HepG2 (cell line): ENCODE measurements at regions not wholly inside any gene's neighbourhood (a gene's known extent, or its start where the extent isn't known, plus 50 kb on each side); places are given as distances from the start of the nearest gene placed in this dataset.

Source experiments
- CC2D1A ChIP-seq: sonication (generic); formaldehyde crosslinking; IDR thresholded peaks from 2 replicates; pipeline ENCODE4 v1.8.1; 2023; ENCODE audit warnings: mild to moderate bottlenecking, missing genetic modification reagents
- CHD2 ChIP-seq: IDR thresholded peaks from 2 replicates; pipeline ENCODE4 v1.6.1; 2011; ENCODE audit warnings: low read depth, low read length, improper control_type of control experiment
- EP300 ChIP-seq, 3 experiments: sonication (generic) in 1 of 3; formaldehyde crosslinking in 1 of 3; IDR thresholded peaks; 2 replicates each; pipeline versions ENCODE4 v1.5.1 to v1.6.1; 2011 to 2020; ENCODE audit warnings: low read depth in 2 of 3, low read length in 2 of 3, borderline replicate concordance in 1 of 3, improper control_type of control experiment in 1 of 3, mild to moderate bottlenecking in 1 of 3, missing genetic modification reagents in 1 of 3, moderate library complexity in 1 of 3
- ETV5 ChIP-seq: IDR thresholded peaks from 2 replicates; pipeline ENCODE4 v1.6.1; 2018; ENCODE audit warnings: missing biosample characterization, missing genetic modification reagents, inconsistent platforms, borderline replicate concordance
- GLI4 ChIP-seq: sonication (generic); formaldehyde crosslinking; IDR thresholded peaks from 2 replicates; pipeline ENCODE4 v1.5.1; 2020; ENCODE audit warnings: missing genetic modification reagents, mild to moderate bottlenecking, moderate library complexity, borderline replicate concordance
- HMGXB3 ChIP-seq: sonication (generic); formaldehyde crosslinking; IDR thresholded peaks from 2 replicates; pipeline ENCODE4 v1.4.0; 2020; ENCODE audit warnings: missing genetic modification reagents, borderline replicate concordance
- HNRNPL ChIP-seq: fragments of 200-400 bp; formaldehyde crosslinking; IDR thresholded peaks from 2 replicates; pipeline ENCODE4 v1.6.1; 2017; ENCODE audit warnings: mild to moderate bottlenecking, low read depth, low read length
- IKZF5 ChIP-seq: IDR thresholded peaks from 2 replicates; pipeline ENCODE4 v1.6.1; 2018; ENCODE audit warnings: missing genetic modification reagents, mild to moderate bottlenecking, missing compliant biosample characterization
- JARID2 ChIP-seq: sonication (generic); formaldehyde crosslinking; IDR thresholded peaks from 2 replicates; pipeline ENCODE4 v1.8.1; 2023; ENCODE audit warnings: missing genetic modification reagents, inconsistent platforms; ENCODE audit not compliant: insufficient replicate concordance
- KLF11 ChIP-seq: IDR thresholded peaks from 2 replicates; pipeline ENCODE4 v1.6.1; 2016; ENCODE audit warnings: missing compliant biosample characterization
- KLF12 ChIP-seq: sonication (generic); formaldehyde crosslinking; IDR thresholded peaks from 2 replicates; pipeline ENCODE4 v1.4.0; 2020; ENCODE audit warnings: missing genetic modification reagents, borderline replicate concordance
- NFRKB ChIP-seq: fragments of 450-650 bp; IDR thresholded peaks from 2 replicates; pipeline ENCODE4 v1.6.1; 2017
- SMC3 ChIP-seq: IDR thresholded peaks from 2 replicates; pipeline ENCODE4 v1.6.1; 2011; ENCODE audit warnings: low read length, improper control_type of control experiment
- SOX5 ChIP-seq: IDR thresholded peaks from 2 replicates; pipeline ENCODE4 v1.6.1; 2016; ENCODE audit warnings: borderline replicate concordance
- TEAD2 ChIP-seq: sonication (generic); formaldehyde crosslinking; IDR thresholded peaks from 2 replicates; pipeline ENCODE4 v1.9.0; 2021; ENCODE audit warnings: missing genetic modification reagents
- TFDP1 ChIP-seq: IDR thresholded peaks from 2 replicates; pipeline ENCODE4 v1.6.1; 2016; ENCODE audit warnings: missing compliant biosample characterization, missing genetic modification reagents, borderline replicate concordance
- ZBTB21 ChIP-seq: sonication (generic); formaldehyde crosslinking; IDR thresholded peaks from 2 replicates; pipeline ENCODE4 v1.4.0; 2020; ENCODE audit warnings: missing genetic modification reagents
- ZNF276 ChIP-seq: sonication (generic); formaldehyde crosslinking; IDR thresholded peaks from 2 replicates; pipeline ENCODE4 v1.4.0; 2020; ENCODE audit warnings: mild to moderate bottlenecking, low read depth, missing genetic modification reagents
- ZNF326 ChIP-seq: sonication (generic); formaldehyde crosslinking; IDR thresholded peaks from 2 replicates; pipeline ENCODE4 v1.4.0; 2020; ENCODE audit warnings: missing genetic modification reagents, borderline replicate concordance
- ZNF589 ChIP-seq: sonication (generic); formaldehyde crosslinking; conservative IDR thresholded peaks from 2 replicates; pipeline ENCODE4 v1.8.0; 2022; ENCODE audit warnings: mild to moderate bottlenecking, moderate library complexity, missing genetic modification reagents
- ZNF629 ChIP-seq: sonication (generic); formaldehyde crosslinking; conservative IDR thresholded peaks from 2 replicates; pipeline ENCODE4 v1.5.0; 2020; ENCODE audit warnings: missing genetic modification reagents
- ZNF7 ChIP-seq: IDR thresholded peaks from 2 replicates; pipeline ENCODE4 v1.6.1; 2016; ENCODE audit warnings: missing biosample characterization, missing genetic modification reagents
- ZNF788 ChIP-seq: sonication (generic); formaldehyde crosslinking; IDR thresholded peaks from 2 replicates; pipeline ENCODE4 v1.5.0; 2020; ENCODE audit warnings: mild to moderate bottlenecking, missing genetic modification reagents, borderline replicate concordance

- TF ChIP-seq TFDP1 = no peak
- TF ChIP-seq ZBTB21 (CRISPR knock-in tag) = no peak
- no peak for TF ChIP-seq ZNF276 (CRISPR knock-in tag)
- TF ChIP-seq ZNF589 (CRISPR knock-in tag) = no peak
- no peak for TF ChIP-seq HNRNPL
- TF ChIP-seq SMC3 = no peak
- TF ChIP-seq ZNF7 (CRISPR knock-in tag) = no peak
- TF ChIP-seq ZNF629 (CRISPR knock-in tag) = 0 out of 2 replicates have a peak, but pooled peaks have one; percentile 27
- TF ChIP-seq KLF12 = no peak
- TF ChIP-seq CC2D1A (CRISPR knock-in tag) = no peak
- peak; percentile 58; the same call in 1 of the 2 replicates for TF ChIP-seq SOX5 (CRISPR knock-in tag)
- peak in 1 of 2 experiments; percentile 95; a peak in 2 of 4 replicates for TF ChIP-seq EP300 (IDR thresholded peaks at IDR 0.05; ENCODE audit: low read depth in 2 of 2, low read length in 2 of 2)
- peak; percentile 81; the same call in 1 of the 2 replicates for TF ChIP-seq EP300 (CRISPR knock-in tag; IDR thresholded peaks at IDR 0.05; ENCODE audit: borderline replicate concordance)
- no peak for TF ChIP-seq CHD2
- peak; percentile 66; the same call in 1 of the 2 replicates for TF ChIP-seq ETV5 (CRISPR knock-in tag)
- TF ChIP-seq GLI4 (CRISPR knock-in tag) = no peak
- no peak for TF ChIP-seq KLF11 (CRISPR knock-in tag)
- no peak for TF ChIP-seq ZNF788
- no peak for TF ChIP-seq TEAD2
- no peak for TF ChIP-seq ZNF326
- TF ChIP-seq NFRKB = no peak
- TF ChIP-seq HMGXB3 = 0 out of 2 replicates have a peak, but pooled peaks have one; percentile 34
- TF ChIP-seq JARID2 (CRISPR knock-in tag) = no peak
- TF ChIP-seq IKZF5 (CRISPR knock-in tag) = peak; percentile 61; the same call in 1 of the 2 replicates
These were observed 135.8 kb upstream of the PEG3 start (continued) for GRCh38 chr19:56976300-56976699.
